ENCODE measurements at regions not wholly inside any gene's neighbourhood (a gene's known extent, or its start where the extent isn't known, plus 50 kb on each side); places are given as distances from the start of the nearest gene placed in this dataset.

DNA sequence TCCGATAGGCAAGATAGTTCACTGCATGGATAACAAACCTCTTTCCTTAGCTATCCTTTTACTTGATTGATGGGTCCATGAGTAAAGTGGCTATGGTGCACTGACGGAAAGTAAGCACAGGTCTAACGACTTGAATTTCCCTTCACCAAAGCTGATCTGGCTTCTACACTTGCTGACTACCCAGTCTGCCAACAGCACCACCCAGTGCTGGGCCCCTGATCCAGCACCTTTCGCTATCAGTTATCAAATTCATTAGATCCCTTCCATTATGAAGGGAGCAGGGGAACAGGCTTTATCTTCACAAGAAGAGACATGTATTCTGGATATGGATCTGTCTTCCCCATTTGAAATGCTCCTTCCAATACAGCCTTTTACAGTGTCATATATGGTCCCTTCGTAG, 855.9 kb downstream of the GRID1 start:
- CTCF ChIA-PET = no interaction called here
- Mint-ChIP-seq H3K27me3 (ENCODE audit: unreplicated experiment) (peaks cover 24% of the 10 kb centered on the region), H3K27ac (ENCODE audit: unreplicated experiment) (no peak overlapping the region), H3K4me3 (ENCODE audit: low read depth, unreplicated experiment) (no peak overlapping the region), H3K36me3 (ENCODE audit: insufficient read depth, unreplicated experiment) (no peaks in the 10 kb centered on the region), H3K9me3 (ENCODE audit: low read depth, unreplicated experiment) (no peaks in the 10 kb centered on the region), H3K4me1 (ENCODE audit: low read depth, unreplicated experiment) (no peaks in the 10 kb centered on the region)
- no peak for DNase-seq
- no peak for TF ChIP-seq CTCF (IDR thresholded peaks at IDR 0.05; ENCODE audit: unreplicated experiment)
- intact Hi-C loops (cut with micrococcal nuclease; ENCODE audit: unreplicated experiment) = no loop called here
- BruUV-seq (replicated peaks) = no TSS peak

DNA sequence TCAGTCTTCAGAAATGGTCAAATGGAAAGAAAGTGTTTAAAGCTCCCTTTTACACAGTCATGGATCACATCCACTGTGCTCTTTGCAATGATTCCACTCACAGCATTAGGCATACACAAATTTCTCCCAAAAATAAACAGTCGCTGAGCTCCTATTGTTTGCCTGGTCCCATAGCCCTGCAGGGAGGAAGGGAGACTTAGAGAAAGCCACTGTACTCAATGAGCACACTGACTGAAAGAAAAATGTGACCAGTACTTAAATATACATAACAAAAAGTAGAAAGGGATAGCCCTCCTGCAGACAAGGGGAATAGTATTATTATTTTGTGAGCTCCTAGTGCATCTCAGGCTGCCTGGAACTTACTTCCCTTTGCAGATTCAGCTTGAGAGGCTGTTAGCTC, 853.2 kb downstream of the GRID1 start:
- no peak for TF ChIP-seq CTCF (IDR thresholded peaks at IDR 0.05; ENCODE audit: unreplicated experiment)
- Mint-ChIP-seq H3K27me3 (ENCODE audit: unreplicated experiment) (peaks cover 23% of the 10 kb centered on the region), H3K36me3 (ENCODE audit: insufficient read depth, unreplicated experiment) (no peaks in the 10 kb centered on the region), H3K9me3 (ENCODE audit: low read depth, unreplicated experiment) (no peaks in the 10 kb centered on the region), H3K27ac (ENCODE audit: unreplicated experiment) (no peak overlapping the region), H3K4me1 (ENCODE audit: low read depth, unreplicated experiment) (no peaks in the 10 kb centered on the region), H3K4me3 (ENCODE audit: low read depth, unreplicated experiment) (no peak overlapping the region)
- DNase-seq = no peak
- BruUV-seq (replicated peaks) = no TSS peak
- CTCF ChIA-PET = no interaction called here
- intact Hi-C loops (cut with micrococcal nuclease; ENCODE audit: unreplicated experiment) = no loop called here

DNA sequence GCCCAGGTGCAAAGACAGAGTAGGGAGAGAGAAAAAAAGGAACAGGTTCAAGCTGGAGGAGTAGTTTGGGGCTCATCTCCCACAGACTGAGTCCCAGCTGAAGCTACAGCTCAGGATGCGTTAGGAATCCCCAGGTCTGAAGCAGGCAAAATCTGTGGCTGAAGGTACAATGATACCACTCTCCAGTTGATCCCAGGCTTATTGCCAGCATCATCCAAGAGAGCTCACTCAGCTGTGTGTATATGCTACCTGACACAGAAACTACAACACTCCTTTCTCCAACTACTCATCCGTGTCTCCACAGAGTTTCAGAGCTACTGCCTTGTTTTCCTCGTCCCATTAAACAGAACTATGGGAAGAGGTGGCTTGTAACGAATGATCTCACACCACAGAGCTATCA, 851.3 kb downstream of the GRID1 start:
- CTCF ChIA-PET = no interaction called here
- H3K4me3 Mint-ChIP-seq (ENCODE audit: low read depth, unreplicated experiment) = no peak overlapping the region
- intact Hi-C loops (cut with micrococcal nuclease; ENCODE audit: unreplicated experiment) = no loop called here
- no peak for DNase-seq
- no peaks in the 10 kb centered on the region for H3K4me1 Mint-ChIP-seq (ENCODE audit: low read depth, unreplicated experiment)
- H3K27me3 Mint-ChIP-seq (ENCODE audit: unreplicated experiment) = peaks cover 13% of the 10 kb centered on the region
- no TSS peak for BruUV-seq (replicated peaks)
- no peak for TF ChIP-seq CTCF (IDR thresholded peaks at IDR 0.05; ENCODE audit: unreplicated experiment)
- H3K36me3 Mint-ChIP-seq (ENCODE audit: insufficient read depth, unreplicated experiment) = no peaks in the 10 kb centered on the region
- H3K27ac Mint-ChIP-seq (ENCODE audit: unreplicated experiment) = no peak overlapping the region
- no peaks in the 10 kb centered on the region for H3K9me3 Mint-ChIP-seq (ENCODE audit: low read depth, unreplicated experiment)

GRCh38 chr10:85524001-85524666, 842.5 kb downstream of the GRID1 start:
- Mint-ChIP-seq H3K4me1 (ENCODE audit: low read depth, unreplicated experiment) (no peaks in the 10 kb centered on the region), H3K36me3 (ENCODE audit: insufficient read depth, unreplicated experiment) (no peaks in the 10 kb centered on the region), H3K27me3 (ENCODE audit: unreplicated experiment) (no peaks in the 10 kb centered on the region), H3K9me3 (ENCODE audit: low read depth, unreplicated experiment) (peaks cover 10% of the 10 kb centered on the region), H3K4me3 (ENCODE audit: low read depth, unreplicated experiment) (no peak overlapping the region), H3K27ac (ENCODE audit: unreplicated experiment) (no peak overlapping the region)
- DNase-seq = no peak
- no peak for TF ChIP-seq CTCF (IDR thresholded peaks at IDR 0.05; ENCODE audit: unreplicated experiment)
- no TSS peak for BruUV-seq (replicated peaks)
- intact Hi-C loops (cut with micrococcal nuclease; ENCODE audit: unreplicated experiment) = no loop called here
- CTCF ChIA-PET = no interaction called here
